ENCODE measurements at regions not wholly inside any gene's neighbourhood (a gene's known extent, or its start where the extent isn't known, plus 50 kb on each side); places are given as distances from the start of the nearest gene placed in this dataset.

- TF ChIP-seq CTCF (IDR thresholded peaks at IDR 0.05; ENCODE audit: insufficient read depth, low read length): no peak
- peak; percentile 42 for DNase-seq (ENCODE audit: low read depth)
- no peak overlapping the region for H3K4me3 ChIP-seq (ENCODE audit: low read depth, low read length)
Measured at GRCh38 chrX:46268412-46268811, 276.8 kb downstream of the ZNF674 start.

- DNase-seq (ENCODE audit: low read depth): no peak
- TF ChIP-seq CTCF (IDR thresholded peaks at IDR 0.05; ENCODE audit: insufficient read depth, low read length): no peak
- H3K4me3 ChIP-seq (ENCODE audit: low read depth, low read length): no peak overlapping the region
Measured at GRCh38 chrX:46263494-46263893, 281.7 kb downstream of the ZNF674 start.

GRCh38 chrX:46262304-46262703 lies 282.9 kb downstream of the ZNF674 start:
- no peak for TF ChIP-seq CTCF (IDR thresholded peaks at IDR 0.05; ENCODE audit: insufficient read depth, low read length)
- DNase-seq (ENCODE audit: low read depth): no peak
- H3K4me3 ChIP-seq (ENCODE audit: low read depth, low read length): no peak overlapping the region

- TF ChIP-seq CTCF (IDR thresholded peaks at IDR 0.05; ENCODE audit: insufficient read depth, low read length): no peak
- DNase-seq (ENCODE audit: low read depth): peak; percentile 20
- H3K4me3 ChIP-seq (ENCODE audit: low read depth, low read length): no peak overlapping the region
Measured at GRCh38 chrX:46260499-46260898, 284.7 kb downstream of the ZNF674 start.

- no peak overlapping the region for H3K4me3 ChIP-seq (ENCODE audit: low read depth, low read length)
- DNase-seq (ENCODE audit: low read depth): peak; percentile 4
- TF ChIP-seq CTCF (IDR thresholded peaks at IDR 0.05; ENCODE audit: insufficient read depth, low read length): no peak
Measured at GRCh38 chrX:46258356-46258755, 286.9 kb downstream of the ZNF674 start.

- H3K4me3 ChIP-seq (ENCODE audit: low read depth, low read length): no peak overlapping the region
- no peak for TF ChIP-seq CTCF (IDR thresholded peaks at IDR 0.05; ENCODE audit: insufficient read depth, low read length)
- no peak for DNase-seq (ENCODE audit: low read depth)
Measured at GRCh38 chrX:46257451-46257879, 287.8 kb downstream of the ZNF674 start.

GRCh38 chrX:46256875-46257274 lies 288.3 kb downstream of the ZNF674 start:
- DNase-seq (ENCODE audit: low read depth): no peak
- H3K4me3 ChIP-seq (ENCODE audit: low read depth, low read length): no peak overlapping the region
- TF ChIP-seq CTCF (IDR thresholded peaks at IDR 0.05; ENCODE audit: insufficient read depth, low read length): no peak
